IPS-NIHi7 (cell line): ENCODE measurements at regions not wholly inside any gene's neighbourhood (a gene's known extent, or its start where the extent isn't known, plus 50 kb on each side); places are given as distances from the start of the nearest gene placed in this dataset.
"Not testable (repeated sequence)": the region's sequence is repeated elsewhere in the genome, so short reads cannot be mapped to it uniquely, and the experiment has no call there.

Experiments
- DNase-seq: peaks from one replicate; pipeline ENCODE4 v3.0.0; 2012; ENCODE audit warnings: mixed read lengths; ENCODE audit errors: extremely low spot score

- DNase-seq = peak; percentile 50
Measured at GRCh38 chr13:53382008-53382407, 353.4 kb downstream of the OLFM4 start.

- DNase-seq = no peak
Measured at GRCh38 chr13:53398051-53398450, 369.4 kb downstream of the OLFM4 start.

- peak; percentile 70 for DNase-seq
Measured at GRCh38 chr13:53405616-53406015, 377.0 kb downstream of the OLFM4 start.

- no peak for DNase-seq
Measured at GRCh38 chr13:53408306-53408705, 379.7 kb downstream of the OLFM4 start.

GRCh38 chr13:53408847-53409568, 380.4 kb downstream of the OLFM4 start:
- no peak for DNase-seq

GRCh38 chr13:53411463-53411862, 382.9 kb downstream of the OLFM4 start:
- no peak for DNase-seq

- DNase-seq = no peak
Measured at GRCh38 chr13:53415135-53415534, 386.5 kb downstream of the OLFM4 start.

- DNase-seq = no peak
Measured at GRCh38 chr13:53417601-53418000, 389.0 kb downstream of the OLFM4 start.

- DNase-seq = no peak
Measured at GRCh38 chr13:53422415-53422814, 393.8 kb downstream of the OLFM4 start.

- no peak for DNase-seq
Measured at GRCh38 chr13:53436396-53436795, 407.8 kb downstream of the OLFM4 start.

- DNase-seq = no peak
Measured at GRCh38 chr13:53439439-53440225, 411.0 kb downstream of the OLFM4 start.

- DNase-seq = no peak
Measured at GRCh38 chr13:53442979-53443378, 414.4 kb downstream of the OLFM4 start.

- no peak for DNase-seq
Measured at GRCh38 chr13:53445686-53446085, 417.1 kb downstream of the OLFM4 start.

- DNase-seq = no peak
Measured at GRCh38 chr13:53447456-53447855, 418.8 kb downstream of the OLFM4 start.

GRCh38 chr13:53447863-53448262, 419.2 kb downstream of the OLFM4 start:
- no peak for DNase-seq

GRCh38 chr13:53452263-53452808, 423.7 kb downstream of the OLFM4 start:
- not testable (repeated sequence) for DNase-seq

GRCh38 chr13:53460796-53461195, 432.2 kb downstream of the OLFM4 start:
- DNase-seq = peak; percentile 29

- no peak for DNase-seq
Measured at GRCh38 chr13:53463106-53463505, 434.5 kb downstream of the OLFM4 start.

- no peak for DNase-seq
Measured at GRCh38 chr13:53466576-53466975, 438.0 kb downstream of the OLFM4 start.

- no peak for DNase-seq
Measured at GRCh38 chr13:53473397-53473796, 444.8 kb downstream of the OLFM4 start.

- DNase-seq = no peak
Measured at GRCh38 chr13:53474878-53475277, 446.3 kb downstream of the OLFM4 start.

- DNase-seq = no peak
Measured at GRCh38 chr13:53490752-53491151, 462.1 kb downstream of the OLFM4 start.

- DNase-seq = no peak
Measured at GRCh38 chr13:53494406-53494805, 465.8 kb downstream of the OLFM4 start.
